Brain microvascular endothelial cell (primary cell): ENCODE measurements at regions not wholly inside any gene's neighbourhood (a gene's known extent, or its start where the extent isn't known, plus 50 kb on each side); places are given as distances from the start of the nearest gene placed in this dataset.

Source experiments
- DNase-seq: peaks from one replicate; pipeline ENCODE4 v3.0.0-alpha.2; 2020
- H3K27ac ChIP-seq: fragments of 250-450 bp; sonication (Bioruptor Pico); 2 replicates; pipeline ENCODE4 v1.5.1; 2020; ENCODE audit warnings: mild to moderate bottlenecking, moderate library complexity
- H3K27me3 ChIP-seq: fragments of 250-450 bp; sonication (Bioruptor Pico); replicated peaks from 2 replicates; pipeline ENCODE4 v1.5.1; 2020; ENCODE audit warnings: mild to moderate bottlenecking
- H3K36me3 ChIP-seq: fragments of 250-450 bp; sonication (Bioruptor Pico); replicated peaks from 2 replicates; pipeline ENCODE4 v1.5.1; 2020; ENCODE audit warnings: mild to moderate bottlenecking
- H3K4me3 ChIP-seq: 2 replicates; pipeline ENCODE4 v1.5.1; 2011; ENCODE audit warnings: low read depth, mild to moderate bottlenecking, control low read depth, low read length, moderate library complexity
- in situ Hi-C: cut with HindIII; loops from 2 replicates; pipeline ENCODE4 v1.10.0; 2017; ENCODE audit warnings: low sequenced_read_pairs, low pct_ligation_motif_present
- TF ChIP-seq, protein P1 (sequence below): IDR thresholded peaks from 2 replicates; pipeline ENCODE4 v1.5.1; 2011; ENCODE audit warnings: low read depth, mild to moderate bottlenecking, moderate library complexity, low read length, control low read depth, inconsistent platforms; ENCODE audit errors: missing control alignments

- H3K36me3 ChIP-seq = no peaks in the 10 kb centered on the region
- in situ Hi-C loops = no loop called here
Measured at GRCh38 chr2:155839991-155840390, 492.5 kb downstream of the NR4A2 start.

GRCh38 chr2:155839436-155839835 is 493.1 kb downstream of the NR4A2 start:
- Histone ChIP-seq H3K27ac (no peak overlapping the region), H3K27me3 (no peaks in the 10 kb centered on the region), H3K4me3 (no peak overlapping the region), H3K36me3 (no peaks in the 10 kb centered on the region)
- DNase-seq = no peak
- TF ChIP-seq, protein P1, sequence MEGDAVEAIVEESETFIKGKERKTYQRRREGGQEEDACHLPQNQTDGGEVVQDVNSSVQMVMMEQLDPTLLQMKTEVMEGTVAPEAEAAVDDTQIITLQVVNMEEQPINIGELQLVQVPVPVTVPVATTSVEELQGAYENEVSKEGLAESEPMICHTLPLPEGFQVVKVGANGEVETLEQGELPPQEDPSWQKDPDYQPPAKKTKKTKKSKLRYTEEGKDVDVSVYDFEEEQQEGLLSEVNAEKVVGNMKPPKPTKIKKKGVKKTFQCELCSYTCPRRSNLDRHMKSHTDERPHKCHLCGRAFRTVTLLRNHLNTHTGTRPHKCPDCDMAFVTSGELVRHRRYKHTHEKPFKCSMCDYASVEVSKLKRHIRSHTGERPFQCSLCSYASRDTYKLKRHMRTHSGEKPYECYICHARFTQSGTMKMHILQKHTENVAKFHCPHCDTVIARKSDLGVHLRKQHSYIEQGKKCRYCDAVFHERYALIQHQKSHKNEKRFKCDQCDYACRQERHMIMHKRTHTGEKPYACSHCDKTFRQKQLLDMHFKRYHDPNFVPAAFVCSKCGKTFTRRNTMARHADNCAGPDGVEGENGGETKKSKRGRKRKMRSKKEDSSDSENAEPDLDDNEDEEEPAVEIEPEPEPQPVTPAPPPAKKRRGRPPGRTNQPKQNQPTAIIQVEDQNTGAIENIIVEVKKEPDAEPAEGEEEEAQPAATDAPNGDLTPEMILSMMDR = no peak
- in situ Hi-C loops = no loop called here

More at GRCh38 chr2:155839991-155840390, 492.5 kb downstream of the NR4A2 start:
- DNase-seq = no peak
- no peaks in the 10 kb centered on the region for H3K27me3 ChIP-seq
- no peak overlapping the region for H3K27ac ChIP-seq
- TF ChIP-seq, protein P1 = no peak
- H3K4me3 ChIP-seq = no peak overlapping the region

DNA sequence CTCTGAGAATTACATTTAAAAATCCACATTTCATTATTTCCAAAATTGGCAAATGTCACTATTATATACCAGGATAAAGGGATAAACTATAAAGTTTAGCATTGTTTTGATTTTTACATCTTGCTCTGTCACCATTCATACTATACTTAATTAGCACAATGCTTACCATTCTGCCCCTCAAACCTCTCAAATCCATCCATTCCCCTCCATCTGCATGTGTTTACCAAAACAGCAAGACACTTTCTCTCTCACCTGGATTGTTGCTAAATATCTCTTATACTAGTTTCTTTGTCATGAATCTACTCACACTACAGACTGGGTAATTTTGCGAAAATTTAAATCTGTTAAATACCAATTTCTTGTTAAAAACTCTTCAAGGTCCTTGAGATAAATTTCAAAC is 496.1 kb downstream of the NR4A2 start:
- Histone ChIP-seq H3K27me3 (no peaks in the 10 kb centered on the region), H3K36me3 (no peaks in the 10 kb centered on the region), H3K4me3 (no peak overlapping the region), H3K27ac (no peak overlapping the region)
- TF ChIP-seq, protein P1 = no peak
- in situ Hi-C loops = no loop called here
- DNase-seq = no peak

GRCh38 chr2:155830817-155831579 is 501.5 kb downstream of the NR4A2 start:
- in situ Hi-C loops = no loop called here
- TF ChIP-seq, protein P1 = no peak
- no peaks in the 10 kb centered on the region for H3K27me3 ChIP-seq
- H3K36me3 ChIP-seq = no peaks in the 10 kb centered on the region
- no peak overlapping the region for H3K4me3 ChIP-seq
- DNase-seq = no peak
- no peak overlapping the region for H3K27ac ChIP-seq

- Histone ChIP-seq H3K27me3 (no peaks in the 10 kb centered on the region), H3K4me3 (no peak overlapping the region), H3K27ac (no peak overlapping the region), H3K36me3 (no peaks in the 10 kb centered on the region)
- TF ChIP-seq, protein P1 = no peak
- in situ Hi-C loops = no loop called here
- DNase-seq = no peak
Measured at GRCh38 chr2:155830351-155830750, 502.2 kb downstream of the NR4A2 start.

DNA sequence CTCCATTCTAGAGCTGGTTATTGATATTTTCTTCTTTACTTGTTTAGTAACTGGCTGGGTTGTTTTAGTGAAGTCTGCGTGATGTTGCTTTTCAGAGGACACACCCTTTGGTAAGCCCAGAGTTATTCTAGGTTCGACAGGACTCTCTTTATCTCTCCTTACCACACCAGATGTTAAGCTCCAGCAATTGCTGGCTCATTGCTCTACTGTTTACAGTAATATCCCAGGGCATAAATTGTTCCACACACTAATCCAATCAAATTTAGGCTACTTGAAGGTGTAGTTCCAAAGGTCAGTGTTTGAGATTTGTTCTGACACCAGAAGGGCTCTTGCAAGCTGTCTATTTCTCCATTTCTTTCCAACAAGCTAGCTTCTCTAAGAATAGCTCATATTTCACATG is 506.6 kb downstream of the NR4A2 start:
- no peaks in the 10 kb centered on the region for H3K36me3 ChIP-seq
- DNase-seq = no peak
- TF ChIP-seq, protein P1 = no peak
- no peaks in the 10 kb centered on the region for H3K27me3 ChIP-seq
- H3K4me3 ChIP-seq = no peak overlapping the region
- in situ Hi-C loops = no loop called here
- H3K27ac ChIP-seq = no peak overlapping the region
